GM21381 (cell line): ENCODE measurements at regions not wholly inside any gene's neighbourhood (a gene's known extent, or its start where the extent isn't known, plus 50 kb on each side); places are given as distances from the start of the nearest gene placed in this dataset.
"Not testable (repeated sequence)": the region's sequence is repeated elsewhere in the genome, so short reads cannot be mapped to it uniquely, and the experiment has no call there.

Experiments used
- ATAC-seq: cut with Tn5 transposase; IDR thresholded peaks from one replicate; pipeline ENCODE4 v1.9.1; 2021; ENCODE audit warnings: mild to moderate bottlenecking, moderate library complexity; ENCODE audit not compliant: unreplicated experiment

GRCh38 chr7:152947686-152948085, 188.1 kb downstream of the ACTR3B start:
- no peak for ATAC-seq

GRCh38 chr7:152949253-152949652, 189.7 kb downstream of the ACTR3B start:
- no peak for ATAC-seq

GRCh38 chr7:152949790-152950189, 190.2 kb downstream of the ACTR3B start:
- ATAC-seq: no peak

- no peak for ATAC-seq
Measured at GRCh38 chr7:152956006-152956405, 196.5 kb downstream of the ACTR3B start.

- no peak for ATAC-seq
Measured at GRCh38 chr7:152959610-152960009, 200.1 kb downstream of the ACTR3B start.

GRCh38 chr7:152961796-152962195, 202.2 kb downstream of the ACTR3B start:
- ATAC-seq: not testable (repeated sequence)

GRCh38 chr7:152966189-152966588, 206.6 kb downstream of the ACTR3B start:
- no peak for ATAC-seq

- ATAC-seq: no peak
Measured at GRCh38 chr7:152967958-152968357, 208.4 kb downstream of the ACTR3B start.

- ATAC-seq: no peak
Measured at GRCh38 chr7:152968514-152968913, 209.0 kb downstream of the ACTR3B start.

GRCh38 chr7:152969335-152969734, 209.8 kb downstream of the ACTR3B start:
- ATAC-seq: no peak

- ATAC-seq: no peak
Measured at GRCh38 chr7:152969839-152970238, 210.3 kb downstream of the ACTR3B start.

GRCh38 chr7:152970481-152970880, 210.9 kb downstream of the ACTR3B start:
- ATAC-seq: no peak

- no peak for ATAC-seq
Measured at GRCh38 chr7:152974577-152974976, 215.0 kb downstream of the ACTR3B start.

GRCh38 chr7:152975076-152975475, 215.5 kb downstream of the ACTR3B start:
- no peak for ATAC-seq

GRCh38 chr7:152979376-152979775, 219.8 kb downstream of the ACTR3B start:
- no peak for ATAC-seq

- ATAC-seq: no peak
Measured at GRCh38 chr7:152984421-152984820, 224.9 kb downstream of the ACTR3B start.

GRCh38 chr7:152986376-152986775, 226.8 kb downstream of the ACTR3B start:
- no peak for ATAC-seq

GRCh38 chr7:152987656-152988055, 228.1 kb downstream of the ACTR3B start:
- no peak for ATAC-seq

- no peak for ATAC-seq
Measured at GRCh38 chr7:152989889-152990380, 230.4 kb downstream of the ACTR3B start.

- no peak for ATAC-seq
Measured at GRCh38 chr7:152998420-152998819, 238.9 kb downstream of the ACTR3B start.

- no peak for ATAC-seq
Measured at GRCh38 chr7:153002115-153002514, 242.6 kb downstream of the ACTR3B start.

GRCh38 chr7:153002572-153002971, 243.0 kb downstream of the ACTR3B start:
- ATAC-seq: no peak

- ATAC-seq: no peak
Measured at GRCh38 chr7:153004341-153004740, 244.8 kb downstream of the ACTR3B start.
